ENCODE measurements at regions not wholly inside any gene's neighbourhood (a gene's known extent, or its start where the extent isn't known, plus 50 kb on each side); places are given as distances from the start of the nearest gene placed in this dataset.

DNA sequence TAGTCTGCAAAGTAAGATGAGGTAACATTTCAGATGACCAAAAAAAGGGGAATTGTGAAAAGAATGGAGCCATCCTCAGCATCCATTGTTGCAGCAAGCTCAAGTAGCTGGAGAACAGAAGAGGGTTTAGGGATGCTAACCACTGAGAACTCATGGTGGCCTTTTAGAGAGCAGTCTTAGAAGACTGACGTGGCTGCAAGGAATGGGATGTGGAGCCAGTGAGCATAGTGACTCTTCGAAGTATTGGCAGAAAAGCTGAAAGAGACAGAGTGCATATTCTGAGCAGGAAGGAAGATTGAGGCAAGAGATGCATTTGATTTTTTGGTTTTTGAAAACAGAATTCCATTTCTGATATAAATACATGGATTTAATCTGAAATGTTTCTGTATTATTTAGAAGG, 151.2 kb downstream of the UBE2E3 start:
- TF ChIP-seq, protein P1, sequence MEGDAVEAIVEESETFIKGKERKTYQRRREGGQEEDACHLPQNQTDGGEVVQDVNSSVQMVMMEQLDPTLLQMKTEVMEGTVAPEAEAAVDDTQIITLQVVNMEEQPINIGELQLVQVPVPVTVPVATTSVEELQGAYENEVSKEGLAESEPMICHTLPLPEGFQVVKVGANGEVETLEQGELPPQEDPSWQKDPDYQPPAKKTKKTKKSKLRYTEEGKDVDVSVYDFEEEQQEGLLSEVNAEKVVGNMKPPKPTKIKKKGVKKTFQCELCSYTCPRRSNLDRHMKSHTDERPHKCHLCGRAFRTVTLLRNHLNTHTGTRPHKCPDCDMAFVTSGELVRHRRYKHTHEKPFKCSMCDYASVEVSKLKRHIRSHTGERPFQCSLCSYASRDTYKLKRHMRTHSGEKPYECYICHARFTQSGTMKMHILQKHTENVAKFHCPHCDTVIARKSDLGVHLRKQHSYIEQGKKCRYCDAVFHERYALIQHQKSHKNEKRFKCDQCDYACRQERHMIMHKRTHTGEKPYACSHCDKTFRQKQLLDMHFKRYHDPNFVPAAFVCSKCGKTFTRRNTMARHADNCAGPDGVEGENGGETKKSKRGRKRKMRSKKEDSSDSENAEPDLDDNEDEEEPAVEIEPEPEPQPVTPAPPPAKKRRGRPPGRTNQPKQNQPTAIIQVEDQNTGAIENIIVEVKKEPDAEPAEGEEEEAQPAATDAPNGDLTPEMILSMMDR (IDR thresholded peaks at IDR 0.05) = no peak
- no peak for TF ChIP-seq POLR2A (IDR thresholded peaks at IDR 0.05)

Measured in vagina (tissue), 2 donors.